Glutamatergic neuron (in vitro differentiated cells): ENCODE measurements at regions not wholly inside any gene's neighbourhood (a gene's known extent, or its start where the extent isn't known, plus 50 kb on each side); places are given as distances from the start of the nearest gene placed in this dataset.

ENCODE experiments used
- DNase-seq: peaks from one replicate; pipeline ENCODE4 v3.0.0; 2022
- H3K27ac Mint-ChIP-seq: one replicate; pipeline ENCODE4 v1.8.0; 2020; ENCODE audit warnings: mild to moderate bottlenecking, mixed read lengths, inconsistent platforms; ENCODE audit not compliant: unreplicated experiment
- H3K27me3 Mint-ChIP-seq: one replicate; pipeline ENCODE4 v1.8.0; 2020; ENCODE audit warnings: mild to moderate bottlenecking, moderate library complexity, mixed read lengths, inconsistent platforms; ENCODE audit not compliant: unreplicated experiment
- H3K36me3 Mint-ChIP-seq: one replicate; pipeline ENCODE4 v1.8.0; 2020; ENCODE audit warnings: mild to moderate bottlenecking, mixed read lengths, inconsistent platforms; ENCODE audit not compliant: unreplicated experiment
- H3K4me1 Mint-ChIP-seq: one replicate; pipeline ENCODE4 v1.8.0; 2020; ENCODE audit warnings: mild to moderate bottlenecking, low read depth, mixed read lengths, inconsistent platforms; ENCODE audit not compliant: unreplicated experiment
- H3K4me3 Mint-ChIP-seq: one replicate; pipeline ENCODE4 v1.8.0; 2020; ENCODE audit warnings: mild to moderate bottlenecking, mixed read lengths, inconsistent platforms; ENCODE audit not compliant: unreplicated experiment
- H3K9me3 Mint-ChIP-seq: one replicate; pipeline ENCODE4 v1.8.0; 2020; ENCODE audit warnings: mild to moderate bottlenecking, moderate library complexity, mixed read lengths, inconsistent platforms; ENCODE audit not compliant: unreplicated experiment
- TF ChIP-seq, protein P1 (sequence below): fragments of 200-600 bp; sonication (generic); IDR thresholded peaks from one replicate; pipeline ENCODE4 v1.5.0; 2021; ENCODE audit not compliant: partially characterized antibody, unreplicated experiment

- H3K27me3 Mint-ChIP-seq, result peaks cover 4% of the 10 kb centered on the region
- no peak for DNase-seq
- TF ChIP-seq, protein P1, sequence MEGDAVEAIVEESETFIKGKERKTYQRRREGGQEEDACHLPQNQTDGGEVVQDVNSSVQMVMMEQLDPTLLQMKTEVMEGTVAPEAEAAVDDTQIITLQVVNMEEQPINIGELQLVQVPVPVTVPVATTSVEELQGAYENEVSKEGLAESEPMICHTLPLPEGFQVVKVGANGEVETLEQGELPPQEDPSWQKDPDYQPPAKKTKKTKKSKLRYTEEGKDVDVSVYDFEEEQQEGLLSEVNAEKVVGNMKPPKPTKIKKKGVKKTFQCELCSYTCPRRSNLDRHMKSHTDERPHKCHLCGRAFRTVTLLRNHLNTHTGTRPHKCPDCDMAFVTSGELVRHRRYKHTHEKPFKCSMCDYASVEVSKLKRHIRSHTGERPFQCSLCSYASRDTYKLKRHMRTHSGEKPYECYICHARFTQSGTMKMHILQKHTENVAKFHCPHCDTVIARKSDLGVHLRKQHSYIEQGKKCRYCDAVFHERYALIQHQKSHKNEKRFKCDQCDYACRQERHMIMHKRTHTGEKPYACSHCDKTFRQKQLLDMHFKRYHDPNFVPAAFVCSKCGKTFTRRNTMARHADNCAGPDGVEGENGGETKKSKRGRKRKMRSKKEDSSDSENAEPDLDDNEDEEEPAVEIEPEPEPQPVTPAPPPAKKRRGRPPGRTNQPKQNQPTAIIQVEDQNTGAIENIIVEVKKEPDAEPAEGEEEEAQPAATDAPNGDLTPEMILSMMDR, result no peak
- no peak overlapping the region for H3K4me3 Mint-ChIP-seq
- H3K4me1 Mint-ChIP-seq, result no peaks in the 10 kb centered on the region
- peaks cover 4% of the 10 kb centered on the region for H3K36me3 Mint-ChIP-seq
- H3K27ac Mint-ChIP-seq, result no peak overlapping the region
- peaks cover 2% of the 10 kb centered on the region for H3K9me3 Mint-ChIP-seq
These were observed 221.6 kb downstream of the ACTL7B start for GRCh38 chr9:108634204-108634603.

DNA sequence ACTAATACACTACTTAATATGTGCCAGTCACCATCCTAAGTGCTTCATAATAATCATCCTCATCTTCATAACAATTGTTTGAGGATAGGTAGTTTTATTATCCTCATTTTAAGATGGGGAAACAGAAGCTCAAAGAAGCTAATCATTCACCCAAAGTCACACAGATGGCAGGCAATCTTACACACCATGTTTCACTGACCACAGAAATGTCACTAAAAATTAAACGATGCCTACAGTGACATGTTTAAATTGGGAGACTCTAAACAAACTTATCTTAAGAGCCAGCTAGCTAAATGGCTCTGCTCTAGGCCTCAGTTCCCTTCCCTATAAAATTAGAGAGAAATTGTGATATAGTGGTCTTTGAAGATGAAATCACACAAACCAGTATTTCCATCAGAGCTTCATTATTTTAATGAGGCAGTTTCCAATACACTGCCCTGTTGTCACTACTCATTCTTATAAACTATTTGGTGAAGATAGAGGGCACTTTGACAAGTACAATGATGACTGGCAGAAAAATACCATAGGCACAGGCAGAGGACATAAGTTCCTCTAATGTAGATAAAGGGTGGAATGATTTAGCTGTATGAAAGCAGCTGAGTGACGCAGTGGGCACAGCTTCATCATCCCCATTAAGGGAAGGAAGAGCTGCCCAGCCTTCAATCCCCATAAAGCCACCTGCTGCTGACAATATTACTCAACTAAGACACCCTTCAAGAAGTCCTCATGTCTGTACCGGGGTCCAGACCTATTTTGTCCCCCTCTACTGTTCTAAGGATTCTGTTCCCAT lies 224.1 kb downstream of the ACTL7B start:
- TF ChIP-seq, protein P1, result no peak
- H3K27ac Mint-ChIP-seq, result no peak overlapping the region
- no peaks in the 10 kb centered on the region for H3K4me1 Mint-ChIP-seq
- H3K27me3 Mint-ChIP-seq, result peaks cover 4% of the 10 kb centered on the region
- peaks cover 4% of the 10 kb centered on the region for H3K36me3 Mint-ChIP-seq
- no peak for DNase-seq
- H3K4me3 Mint-ChIP-seq, result no peak overlapping the region
- H3K9me3 Mint-ChIP-seq, result peaks cover 2% of the 10 kb centered on the region

DNA sequence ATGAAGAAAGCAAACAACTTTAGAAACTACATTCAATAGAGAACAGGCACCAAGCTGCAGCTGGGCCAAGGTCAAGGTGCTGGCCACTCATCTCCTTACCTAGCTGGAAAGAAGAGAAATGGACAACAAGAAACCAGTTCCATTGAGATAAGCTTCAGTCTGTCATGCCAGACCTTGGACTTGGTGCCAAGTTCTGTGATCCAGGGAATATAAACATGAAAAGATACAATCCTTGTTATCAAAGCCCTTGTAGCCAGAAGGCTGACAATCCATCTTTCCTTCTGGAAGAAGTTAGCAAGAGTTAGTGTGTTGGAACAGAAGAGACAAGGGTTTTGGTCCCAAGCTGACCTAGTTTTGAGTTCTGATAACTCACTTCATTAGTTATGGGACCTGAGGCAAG lies 227.5 kb downstream of the ACTL7B start:
- Mint-ChIP-seq H3K4me3 (no peak overlapping the region), H3K36me3 (peaks cover 4% of the 10 kb centered on the region), H3K4me1 (no peaks in the 10 kb centered on the region), H3K9me3 (peaks cover 2% of the 10 kb centered on the region), H3K27me3 (peaks cover 4% of the 10 kb centered on the region), H3K27ac (no peak overlapping the region)
- TF ChIP-seq, protein P1, result no peak
- no peak for DNase-seq

DNA sequence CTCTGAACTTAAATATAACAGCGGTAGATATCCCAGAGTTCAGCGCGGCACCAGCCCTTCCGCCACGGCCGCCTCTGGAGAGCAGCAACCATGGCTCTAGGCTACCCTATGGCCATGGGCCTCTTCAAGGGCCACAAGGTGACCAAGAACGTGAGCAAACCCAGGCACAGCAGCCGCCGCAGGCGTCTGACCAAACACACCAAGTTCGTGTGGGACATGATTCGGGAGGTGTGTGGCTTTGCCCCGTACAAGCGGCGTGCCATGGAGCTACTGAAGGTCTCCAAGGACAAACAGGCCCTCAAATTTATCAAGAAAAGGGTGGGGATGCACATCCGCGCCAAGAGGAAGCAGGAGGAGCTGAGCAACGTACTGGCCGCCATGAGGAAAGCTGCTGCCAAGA lies 229.0 kb downstream of the ACTL7B start:
- no peak overlapping the region for H3K27ac Mint-ChIP-seq
- no peak for DNase-seq
- H3K27me3 Mint-ChIP-seq, result peaks cover 4% of the 10 kb centered on the region
- TF ChIP-seq, protein P1, result no peak
- peaks cover 4% of the 10 kb centered on the region for H3K36me3 Mint-ChIP-seq
- peaks cover 2% of the 10 kb centered on the region for H3K9me3 Mint-ChIP-seq
- H3K4me3 Mint-ChIP-seq, result no peak overlapping the region
- no peaks in the 10 kb centered on the region for H3K4me1 Mint-ChIP-seq
